B cell (primary cell): ENCODE measurements at regions not wholly inside any gene's neighbourhood (a gene's known extent, or its start where the extent isn't known, plus 50 kb on each side); places are given as distances from the start of the nearest gene placed in this dataset.

ENCODE experiments used
- CTCF ChIP-seq: fragments of 200-600 bp; IDR thresholded peaks from one replicate; pipeline ENCODE4 v1.8.0; 2022; ENCODE audit warnings: antibody characterized with exemption, mild to moderate bottlenecking
- EZH2 ChIP-seq: IDR thresholded peaks from 2 replicates; pipeline ENCODE4 v1.6.1; 2012; ENCODE audit warnings: borderline replicate concordance, low read depth, mild to moderate bottlenecking, moderate library complexity, low read length; ENCODE audit not compliant: insufficient read depth, poor library complexity, severe bottlenecking

- no peak for TF ChIP-seq CTCF
- no peak for TF ChIP-seq EZH2
These were observed 786.2 kb downstream of the UQCRFS1 start for GRCh38 chr19:28426730-28427225.
